HG03442 (cell line): ENCODE measurements at regions not wholly inside any gene's neighbourhood (a gene's known extent, or its start where the extent isn't known, plus 50 kb on each side); places are given as distances from the start of the nearest gene placed in this dataset.
"Not testable (repeated sequence)": the region's sequence is repeated elsewhere in the genome, so short reads cannot be mapped to it uniquely, and the experiment has no call there.

Experiments used
- ATAC-seq: cut with Tn5 transposase; IDR thresholded peaks from one replicate; pipeline ENCODE4 v1.9.1; 2021; ENCODE audit warnings: mild to moderate bottlenecking, moderate library complexity; ENCODE audit not compliant: unreplicated experiment

DNA sequence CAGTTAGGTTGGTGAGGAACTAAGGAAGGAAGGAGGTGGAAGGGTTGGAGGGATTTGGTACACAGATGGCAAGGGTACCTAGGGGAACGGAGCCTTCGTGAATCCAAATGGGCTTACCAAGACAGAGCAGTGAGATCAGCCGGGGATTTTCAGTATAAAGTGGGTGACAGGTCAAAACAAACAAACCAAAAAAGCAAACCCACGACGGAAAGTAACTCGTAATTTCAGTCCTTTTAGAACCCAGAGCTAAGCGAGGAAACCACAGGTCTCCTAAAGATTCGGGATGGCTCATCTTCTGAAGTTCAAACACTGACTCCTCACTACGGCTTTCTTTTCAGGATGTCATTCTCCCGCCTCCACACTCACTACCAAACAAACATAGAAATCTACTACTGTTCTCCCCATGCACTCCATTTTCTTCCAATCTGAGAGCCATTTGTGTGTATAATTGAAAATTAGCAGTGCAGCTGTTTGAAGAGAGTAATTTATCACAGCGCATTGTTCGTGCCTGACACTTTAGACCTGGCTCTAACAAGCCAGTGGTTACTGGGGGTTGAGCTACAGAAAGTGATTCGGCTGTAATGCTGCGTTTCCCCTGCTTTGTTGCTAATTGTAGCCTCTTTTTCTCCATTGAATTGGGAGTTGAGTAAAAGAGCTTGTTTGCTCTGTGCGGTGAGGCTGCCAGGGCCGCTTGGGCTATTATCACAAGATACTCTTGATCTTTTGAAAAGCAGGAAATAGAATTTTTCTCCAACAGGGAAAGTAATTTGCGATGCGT, 64.7 kb upstream of the CCDC39 start:
- ATAC-seq: no peak

DNA sequence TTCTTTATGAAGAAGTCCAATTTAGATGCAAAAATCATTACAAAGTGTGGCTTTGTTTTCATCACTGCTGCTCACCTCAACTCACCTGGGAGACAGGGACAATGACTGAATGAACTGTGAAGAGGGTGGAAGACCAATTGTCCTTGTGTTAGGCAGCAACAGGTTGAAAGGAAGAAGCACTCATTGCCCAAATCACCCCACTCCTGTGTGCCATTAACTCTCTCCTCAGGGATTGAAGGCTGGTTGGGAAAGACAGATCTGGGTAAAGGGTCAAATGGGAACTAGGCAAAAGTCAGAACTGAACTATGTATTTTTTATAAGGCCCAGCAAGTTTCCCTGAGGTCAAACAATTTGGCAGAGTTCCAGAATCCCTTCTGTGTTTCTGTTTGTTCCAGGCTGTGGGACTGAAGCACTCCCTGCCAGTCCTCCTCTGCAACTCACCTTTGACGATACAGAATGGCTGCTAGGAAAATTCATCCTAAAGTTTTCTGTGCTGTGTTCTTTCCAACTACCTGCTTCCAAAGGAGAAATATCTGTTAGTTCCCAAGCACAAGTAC, 68.6 kb upstream of the CCDC39 start:
- no peak for ATAC-seq

DNA sequence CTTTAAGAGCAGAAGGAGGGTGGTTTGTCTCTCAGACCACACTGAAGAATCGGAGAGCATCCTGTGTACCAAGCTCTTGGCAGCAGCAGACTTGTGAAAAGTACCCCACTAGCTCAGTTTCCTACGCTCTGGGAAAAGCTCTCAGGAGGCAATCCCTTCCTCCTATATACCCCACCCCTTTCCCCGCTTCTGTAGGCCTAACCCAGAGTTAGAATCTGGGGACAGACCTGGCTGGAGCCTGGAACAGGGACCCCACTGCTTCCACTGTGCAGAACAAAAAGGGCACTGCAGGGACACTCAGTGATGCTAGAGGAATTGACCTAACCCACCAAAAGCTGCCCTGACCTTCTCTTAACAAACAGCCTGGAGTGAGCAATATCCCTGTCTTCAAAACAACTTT, 70.0 kb upstream of the CCDC39 start:
- ATAC-seq: no peak

GRCh38 chr3:180749796-180750195, 70.5 kb upstream of the CCDC39 start:
- no peak for ATAC-seq

- ATAC-seq: no peak
Observed at GRCh38 chr3:180755556-180755955, 76.3 kb upstream of the CCDC39 start.

DNA sequence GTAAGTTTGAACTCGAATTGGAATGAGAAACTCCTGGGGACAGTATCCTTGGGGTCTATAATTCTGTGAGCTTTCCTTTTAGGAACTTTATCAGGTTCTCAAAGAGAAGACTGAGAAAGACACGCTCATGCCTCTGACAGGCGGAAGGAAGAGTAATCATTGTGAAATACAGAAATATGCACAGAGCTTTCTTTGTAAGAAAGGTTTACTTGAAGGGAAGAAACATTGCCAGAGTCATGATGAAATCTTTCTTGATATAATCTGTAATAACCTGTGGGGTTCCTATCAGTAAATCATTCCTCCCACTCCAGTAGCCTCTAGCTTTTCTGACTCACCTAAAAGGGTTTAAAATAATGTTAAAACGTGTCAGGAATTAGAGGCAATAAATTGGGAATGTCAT, 83.6 kb upstream of the CCDC39 start:
- no peak for ATAC-seq

GRCh38 chr3:180764481-180764880, 85.2 kb upstream of the CCDC39 start:
- no peak for ATAC-seq

- no peak for ATAC-seq
Observed at GRCh38 chr3:180770639-180771038, 91.3 kb upstream of the CCDC39 start.

DNA sequence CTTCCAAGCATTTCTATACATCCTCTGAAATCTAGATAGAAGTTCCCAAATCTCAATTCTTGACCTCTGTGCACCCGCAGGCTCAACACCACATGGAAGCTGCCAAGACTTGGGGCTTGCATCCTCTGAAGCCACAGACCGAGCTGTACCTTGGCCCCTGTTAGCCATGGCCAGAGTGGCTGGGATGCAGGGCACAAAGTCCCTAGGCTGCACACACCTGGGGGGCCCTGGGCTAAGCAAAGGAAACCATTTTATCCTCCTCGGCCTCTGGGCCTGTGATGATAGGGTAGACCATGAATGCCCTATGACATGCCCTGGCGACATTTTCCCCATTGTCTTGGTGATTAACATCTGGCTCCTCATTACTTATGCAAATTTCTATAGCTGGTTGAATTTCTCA, 97.1 kb upstream of the CCDC39 start:
- no peak for ATAC-seq

DNA sequence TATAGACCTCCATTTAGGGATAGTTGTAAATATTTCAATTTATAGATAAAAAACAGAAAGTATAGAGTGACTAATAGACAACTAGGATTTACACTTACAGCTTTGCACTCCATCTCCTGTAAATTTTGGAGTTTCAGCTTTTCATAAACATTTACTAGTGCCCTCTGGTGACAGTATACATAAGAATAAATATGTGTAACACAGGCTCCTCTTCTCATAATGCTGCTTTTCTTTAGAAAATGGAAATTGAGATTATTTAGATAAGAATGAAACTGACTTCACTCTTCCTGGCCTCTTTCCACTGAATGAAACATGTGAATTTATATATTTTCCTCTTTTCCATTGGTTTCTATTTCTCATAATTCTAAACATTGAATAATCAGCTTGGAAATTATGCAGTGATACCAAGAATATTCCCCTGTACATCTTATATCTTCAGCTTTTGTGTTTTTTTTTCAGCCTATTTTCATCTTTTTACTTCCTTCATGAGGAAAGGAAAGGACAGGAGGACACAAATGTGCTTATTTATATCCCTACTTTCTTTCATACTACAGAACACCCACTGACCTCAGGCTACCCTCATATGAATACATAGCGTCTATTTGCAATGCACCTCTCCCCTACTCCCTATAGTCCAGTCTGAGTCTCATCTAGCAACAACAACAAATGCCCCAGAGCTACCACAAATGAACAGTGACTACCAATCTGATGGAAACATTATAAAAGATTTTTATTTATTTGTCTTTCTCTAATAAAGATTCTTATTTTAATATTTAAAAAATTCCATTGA, 103.1 kb upstream of the CCDC39 start:
- ATAC-seq: no peak

GRCh38 chr3:180786227-180786626, 106.9 kb upstream of the CCDC39 start:
- not testable (repeated sequence) for ATAC-seq

GRCh38 chr3:180789774-180790173, 110.5 kb upstream of the CCDC39 start:
- ATAC-seq: no peak

- ATAC-seq: no peak
Observed at GRCh38 chr3:180798197-180798596, 114.3 kb upstream of the FXR1 start.

- peak; percentile 41 for ATAC-seq
Observed at GRCh38 chr3:180802837-180803236, 109.6 kb upstream of the FXR1 start.

GRCh38 chr3:180804916-180805315, 107.6 kb upstream of the FXR1 start:
- no peak for ATAC-seq

DNA sequence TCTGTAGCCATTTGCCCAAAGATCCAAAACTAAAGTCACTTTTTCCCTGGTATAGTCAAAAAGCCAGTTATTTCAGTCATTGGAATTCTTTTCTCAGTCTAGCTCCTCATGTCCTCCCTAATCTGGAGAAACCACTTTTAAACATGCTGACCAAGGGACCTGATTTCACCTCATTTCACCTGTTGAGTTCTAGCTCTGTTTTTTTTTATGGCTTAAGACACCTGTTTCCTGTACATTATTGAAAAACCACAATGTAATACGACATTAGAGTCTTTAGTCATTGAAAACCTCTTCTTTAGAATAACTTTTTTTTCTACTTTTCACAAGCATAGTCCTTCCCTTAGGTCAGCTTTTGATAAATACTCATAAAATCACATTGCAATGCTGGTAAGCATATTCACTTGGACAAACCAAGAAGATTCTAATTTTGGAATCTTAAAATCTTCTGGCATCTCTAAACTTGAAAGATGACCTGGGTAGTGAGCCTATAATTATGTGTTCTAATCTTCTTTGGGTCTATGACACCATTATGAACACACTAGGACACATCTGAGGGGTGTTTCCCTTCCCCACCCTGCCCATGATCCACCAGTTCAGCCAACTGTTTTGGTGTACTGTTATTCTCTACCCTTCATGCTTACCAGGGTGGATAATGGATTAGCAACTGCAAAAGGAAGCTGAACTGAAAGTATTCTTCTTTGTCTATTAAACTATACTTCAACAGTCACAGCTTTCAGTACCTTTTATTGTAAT, 103.5 kb upstream of the FXR1 start:
- no peak for ATAC-seq

DNA sequence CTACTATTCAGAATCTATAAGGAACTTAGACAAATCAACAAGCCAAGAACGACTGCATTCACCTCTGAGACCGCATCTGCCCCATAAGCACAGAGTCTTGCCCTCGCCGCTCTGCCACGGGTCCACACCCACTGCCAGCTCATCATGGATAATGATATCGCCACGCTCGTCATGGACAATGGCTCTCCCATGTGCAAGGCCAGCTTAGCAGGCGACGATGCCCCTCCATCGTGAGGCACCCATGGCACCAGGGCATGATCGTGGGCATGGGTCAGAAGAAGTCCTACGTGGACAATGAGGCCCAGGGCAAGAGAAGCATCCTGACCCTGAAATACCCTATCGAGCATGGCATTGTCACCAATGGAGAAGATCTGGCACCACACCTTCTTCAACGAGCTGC, 92.1 kb upstream of the FXR1 start:
- no peak for ATAC-seq

DNA sequence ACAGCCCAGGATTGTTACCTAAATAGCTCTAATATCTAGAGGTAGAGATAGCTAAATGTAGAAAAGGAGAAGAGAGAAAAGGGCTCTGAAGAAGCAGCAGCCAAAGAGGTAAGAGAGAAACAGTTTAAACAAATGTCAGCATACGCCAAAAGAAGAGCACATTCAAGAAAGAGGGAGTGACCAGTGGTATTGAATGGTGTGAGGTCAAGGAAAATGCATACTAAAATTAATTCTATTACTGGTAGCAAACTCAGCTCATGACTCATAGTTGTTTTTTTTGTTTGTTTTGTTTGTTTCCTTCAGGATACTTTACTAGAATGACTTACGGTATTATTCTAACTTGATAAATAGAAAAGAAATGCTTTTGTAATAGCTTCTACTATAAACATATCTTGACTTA, 86.5 kb upstream of the FXR1 start:
- ATAC-seq: no peak

DNA sequence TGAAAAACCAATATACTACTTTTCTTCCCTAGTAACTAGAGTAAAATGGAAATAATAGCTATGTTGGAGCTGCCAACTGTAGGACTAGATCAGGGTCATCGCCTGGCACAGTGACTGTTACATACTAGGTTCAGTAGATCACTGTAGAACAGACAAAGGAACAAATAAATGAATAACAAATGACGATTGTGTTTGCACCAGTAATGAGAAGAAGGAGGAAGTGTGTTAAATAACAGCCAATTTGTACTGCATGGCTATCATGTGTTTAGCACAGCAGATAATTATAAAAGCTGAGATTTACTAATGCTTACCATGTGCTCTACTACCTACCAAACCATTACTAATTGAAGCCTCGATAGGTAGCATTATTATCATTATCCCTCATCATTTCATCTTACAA, 85.3 kb upstream of the FXR1 start:
- ATAC-seq: no peak

DNA sequence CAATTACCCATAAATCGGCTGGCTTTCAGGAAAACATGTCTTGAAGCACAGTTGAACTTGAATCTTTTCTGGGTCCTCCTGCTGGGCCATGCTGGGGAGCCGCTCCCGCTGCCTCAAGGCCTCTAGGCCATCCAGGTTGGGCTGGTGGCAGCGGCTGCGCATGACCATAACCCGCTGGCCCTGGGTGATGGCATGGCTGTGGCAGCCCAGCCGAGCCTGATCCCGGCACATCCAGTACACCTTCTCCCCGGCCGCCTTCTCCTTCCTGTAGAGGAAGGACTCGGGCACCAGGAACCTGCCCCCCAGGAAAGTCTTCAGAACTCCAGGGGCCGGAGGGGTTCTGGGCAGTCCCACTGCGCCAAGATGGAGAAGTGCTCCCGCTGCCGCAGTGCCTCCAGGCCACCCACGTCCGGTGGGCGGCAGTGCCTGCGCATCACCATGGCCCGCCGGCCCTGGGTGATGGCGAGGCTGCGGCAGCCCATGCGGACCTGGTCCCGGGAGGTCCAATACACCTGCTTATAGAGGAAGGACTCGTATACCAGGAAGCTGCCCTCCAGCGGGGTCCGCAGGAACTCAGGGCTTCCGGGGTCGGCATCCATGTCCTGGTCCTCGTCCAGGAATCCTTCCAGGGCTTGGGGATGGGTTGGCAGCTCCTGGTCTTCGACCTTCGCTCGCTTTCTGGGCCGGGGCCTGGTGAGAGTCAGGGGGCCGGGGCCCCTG, 84.3 kb upstream of the FXR1 start:
- no peak for ATAC-seq
